Natural killer cell (primary cell): ENCODE measurements at regions not wholly inside any gene's neighbourhood (a gene's known extent, or its start where the extent isn't known, plus 50 kb on each side); places are given as distances from the start of the nearest gene placed in this dataset.

Experiments
- ATAC-seq, 3 donors: fragments of 150-1000 bp in 2 of 3; fragments of 200-7000 bp in 1 of 3; cut with Tn5 transposase; 1 replicate in 1 of 3; 2 replicates in 2 of 3; pipeline ENCODE4 v1.10.0; 2021; ENCODE audit warnings: mild to moderate bottlenecking in 2 of 3, moderate library complexity in 2 of 3
- DNase-seq, 2 donors: peaks; one replicate each; pipeline versions ENCODE4 v3.0.0 to v3.0.0-alpha.2; 2013 to 2021; ENCODE audit warnings: mixed read lengths in 1 of 2
- H3K27ac ChIP-seq: one replicate; pipeline ENCODE4 v1.5.1; 2013; ENCODE audit warnings: mild to moderate bottlenecking, low read length
- H3K27me3 ChIP-seq: one replicate; pipeline ENCODE4 v1.6.1; 2013; ENCODE audit warnings: low read length; ENCODE audit not compliant: control insufficient read depth, insufficient read depth
- H3K36me3 ChIP-seq: one replicate; pipeline ENCODE4 v1.6.1; 2013; ENCODE audit warnings: low read length; ENCODE audit not compliant: control insufficient read depth, insufficient read depth
- H3K4me1 ChIP-seq: one replicate; pipeline ENCODE4 v1.6.1; 2013; ENCODE audit warnings: low read length; ENCODE audit not compliant: control insufficient read depth, insufficient read depth
- H3K4me3 ChIP-seq: one replicate; pipeline ENCODE4 v1.5.1; 2013; ENCODE audit warnings: low read length
- H3K9me3 ChIP-seq: one replicate; pipeline ENCODE4 v1.6.1; 2013; ENCODE audit warnings: low read length; ENCODE audit not compliant: control insufficient read depth, insufficient read depth
- H3K27ac Mint-ChIP-seq, 2 donors: one replicate each; pipeline ENCODE4 v1.8.0; 2022; ENCODE audit warnings: mild to moderate bottlenecking in 2 of 2, mixed read lengths in 2 of 2, moderate library complexity in 1 of 2
- H3K27me3 Mint-ChIP-seq, 2 donors: one replicate each; pipeline ENCODE4 v1.8.0; 2022; ENCODE audit warnings: low read depth in 2 of 2, mixed read lengths in 2 of 2
- H3K36me3 Mint-ChIP-seq: one replicate; pipeline ENCODE4 v1.8.0; 2022; ENCODE audit warnings: mixed read lengths
- H3K4me1 Mint-ChIP-seq, 2 donors: one replicate each; pipeline ENCODE4 v1.8.0; 2022; ENCODE audit warnings: mixed read lengths in 2 of 2
- H3K4me3 Mint-ChIP-seq: one replicate; pipeline ENCODE4 v1.8.0; 2022; ENCODE audit warnings: mild to moderate bottlenecking, moderate library complexity, mixed read lengths
- H3K9me3 Mint-ChIP-seq, 2 donors: one replicate each; pipeline ENCODE4 v1.8.0; 2022; ENCODE audit warnings: mixed read lengths in 2 of 2
- WGBS: methylation state at CpG from one replicate; pipeline ENCODE4 v1.1.7; 2013; ENCODE audit warnings: missing lambda C conversion rate; ENCODE audit not compliant: insufficient coverage; 5-methylcytosine and 5-hydroxymethylcytosine counted together
- intact Hi-C: fragments of 100-400 bp; cut with micrococcal nuclease; formaldehyde crosslinking; loops from one replicate; pipeline ENCODE4 v1.14.2; 2022
- TF ChIP-seq, protein P1 (sequence below): fragments of 200-600 bp; IDR thresholded peaks from one replicate; pipeline ENCODE4 v1.8.0; 2022; ENCODE audit warnings: antibody characterized with exemption

DNA sequence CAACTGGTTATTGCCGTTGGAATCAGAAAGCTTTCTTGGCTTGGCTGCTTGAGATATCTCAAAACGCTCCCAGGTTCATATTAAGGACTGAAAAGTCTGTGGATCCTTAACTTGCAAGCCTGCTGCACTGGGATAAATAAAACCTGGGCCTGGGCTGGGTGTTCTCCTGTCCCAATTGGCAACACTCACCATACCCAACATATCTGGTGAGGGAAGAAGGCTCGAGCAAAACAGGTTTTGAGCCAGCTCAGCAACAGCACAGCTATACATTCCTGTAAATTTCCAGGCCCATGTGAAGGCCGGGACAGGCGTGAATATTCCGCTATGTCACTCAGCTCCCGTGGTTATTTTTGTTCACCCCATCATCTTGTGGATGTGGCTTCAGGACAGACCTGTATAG lies 169.0 kb upstream of the BCL6 start:
- H3K27ac ChIP-seq: no peak overlapping the region
- ATAC-seq: no peak

DNA sequence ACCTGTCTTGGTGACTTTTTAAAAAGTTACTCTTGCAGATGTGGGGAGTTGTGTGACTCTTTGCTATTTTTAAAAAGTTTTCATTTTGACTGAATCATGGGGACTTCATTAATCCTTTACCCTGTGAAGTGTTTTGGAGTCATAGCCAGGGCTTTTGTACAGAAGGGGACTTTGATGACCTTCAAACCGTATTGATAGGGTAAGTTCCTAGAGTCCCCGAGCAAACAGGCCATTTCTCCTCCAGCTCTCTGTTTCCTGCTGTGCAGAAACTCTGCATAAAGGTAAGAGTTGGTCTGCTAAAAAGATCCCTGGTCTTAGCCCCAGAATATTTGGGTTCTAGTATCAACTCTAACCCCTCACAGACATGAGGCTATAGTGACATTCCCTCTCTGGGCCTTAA lies 170.8 kb upstream of the BCL6 start:
- Mint-ChIP-seq H3K4me3 (no peak overlapping the region), H3K36me3 (no peaks in the 10 kb centered on the region), H3K9me3 (no peaks in the 10 kb centered on the region), H3K27me3 (no peaks in the 10 kb centered on the region), H3K27ac (no peak overlapping the region), H3K4me1 (peaks cover 22 to 31% of the 10 kb centered on the region in 2 donors)
- Histone ChIP-seq H3K36me3 (no peaks in the 10 kb centered on the region), H3K27me3 (no peaks in the 10 kb centered on the region), H3K4me3 (no peak overlapping the region), H3K9me3 (no peaks in the 10 kb centered on the region), H3K4me1 (peaks cover 18% of the 10 kb centered on the region), H3K27ac (no peak overlapping the region)
- TF ChIP-seq, protein P1, sequence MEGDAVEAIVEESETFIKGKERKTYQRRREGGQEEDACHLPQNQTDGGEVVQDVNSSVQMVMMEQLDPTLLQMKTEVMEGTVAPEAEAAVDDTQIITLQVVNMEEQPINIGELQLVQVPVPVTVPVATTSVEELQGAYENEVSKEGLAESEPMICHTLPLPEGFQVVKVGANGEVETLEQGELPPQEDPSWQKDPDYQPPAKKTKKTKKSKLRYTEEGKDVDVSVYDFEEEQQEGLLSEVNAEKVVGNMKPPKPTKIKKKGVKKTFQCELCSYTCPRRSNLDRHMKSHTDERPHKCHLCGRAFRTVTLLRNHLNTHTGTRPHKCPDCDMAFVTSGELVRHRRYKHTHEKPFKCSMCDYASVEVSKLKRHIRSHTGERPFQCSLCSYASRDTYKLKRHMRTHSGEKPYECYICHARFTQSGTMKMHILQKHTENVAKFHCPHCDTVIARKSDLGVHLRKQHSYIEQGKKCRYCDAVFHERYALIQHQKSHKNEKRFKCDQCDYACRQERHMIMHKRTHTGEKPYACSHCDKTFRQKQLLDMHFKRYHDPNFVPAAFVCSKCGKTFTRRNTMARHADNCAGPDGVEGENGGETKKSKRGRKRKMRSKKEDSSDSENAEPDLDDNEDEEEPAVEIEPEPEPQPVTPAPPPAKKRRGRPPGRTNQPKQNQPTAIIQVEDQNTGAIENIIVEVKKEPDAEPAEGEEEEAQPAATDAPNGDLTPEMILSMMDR: no peak
- DNase-seq: no peak
- no peak for ATAC-seq
- intact Hi-C loops: loop anchor here (5.0 kb wide), 2 partner anchors 76 to 636 kb away; no protein-coding TSS in a partner anchor
- 80% methylated on average over 2 of the region's 2 CpGs for WGBS

More for the DNA sequence above, 169.0 kb upstream of the BCL6 start:
- DNase-seq: no peak
- no peaks in the 10 kb centered on the region for H3K9me3 ChIP-seq
- no peaks in the 10 kb centered on the region for H3K36me3 ChIP-seq
- TF ChIP-seq, protein P1: no peak
- H3K27me3 ChIP-seq: no peaks in the 10 kb centered on the region
- WGBS: 89% methylated on average over 7 of the region's 7 CpGs
- no peaks in the 10 kb centered on the region for H3K36me3 Mint-ChIP-seq
- no peaks in the 10 kb centered on the region for H3K9me3 Mint-ChIP-seq
- no peak overlapping the region for H3K27ac Mint-ChIP-seq
- no peaks in the 10 kb centered on the region for H3K27me3 Mint-ChIP-seq
- peaks cover 15% of the 10 kb centered on the region for H3K4me1 ChIP-seq
- H3K4me3 ChIP-seq: no peak overlapping the region
- H3K4me3 Mint-ChIP-seq: no peak overlapping the region
- H3K4me1 Mint-ChIP-seq: peaks cover 23 to 26% of the 10 kb centered on the region in 2 donors
- intact Hi-C loops: no loop called here

DNA sequence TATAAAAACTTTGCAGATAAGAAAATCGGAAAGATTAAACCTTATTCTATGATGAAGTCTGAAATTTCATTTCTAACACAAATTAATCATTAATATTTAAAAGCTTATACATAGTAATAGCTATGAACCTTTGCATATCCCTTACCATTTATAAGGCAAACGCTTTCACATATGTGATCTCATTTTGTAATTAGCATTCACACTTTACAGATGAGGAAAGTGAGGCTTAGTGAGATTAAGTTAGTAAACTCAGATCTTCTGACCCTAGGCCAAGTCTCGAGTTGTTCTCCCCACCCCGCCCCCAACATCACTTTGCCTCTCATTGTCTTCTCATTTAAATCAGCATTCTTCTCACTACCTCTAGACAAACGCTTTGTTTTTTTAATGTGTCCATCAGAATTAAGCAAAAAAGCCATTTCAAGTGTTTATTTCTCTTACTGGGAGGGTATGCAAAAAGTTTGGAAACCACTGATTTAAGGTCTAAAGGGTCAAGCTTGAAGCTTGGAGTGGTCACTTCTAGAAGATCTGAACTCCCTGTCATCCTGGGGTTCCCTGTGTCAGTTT lies 172.9 kb upstream of the BCL6 start:
- H3K4me3 Mint-ChIP-seq: peak overlapping the region; percentile 80
- H3K4me1 ChIP-seq: peaks cover 18% of the 10 kb centered on the region
- H3K9me3 Mint-ChIP-seq: no peaks in the 10 kb centered on the region
- no peak overlapping the region for H3K4me3 ChIP-seq
- peak overlapping the region; percentile 86 to 88 for H3K27ac Mint-ChIP-seq
- no peaks in the 10 kb centered on the region for H3K36me3 Mint-ChIP-seq
- H3K27me3 Mint-ChIP-seq: no peaks in the 10 kb centered on the region
- H3K27ac ChIP-seq: peak overlapping the region; percentile 85
- TF ChIP-seq, protein P1: no peak
- no peaks in the 10 kb centered on the region for H3K27me3 ChIP-seq
- intact Hi-C loops: loop anchor here (2.0 to 5.0 kb wide), 3 partner anchors 74 to 634 kb away; no protein-coding TSS in a partner anchor
- H3K36me3 ChIP-seq: no peaks in the 10 kb centered on the region
- peaks cover 34 to 45% of the 10 kb centered on the region in 2 donors for H3K4me1 Mint-ChIP-seq
- 45% methylated on average over 2 of the region's 5 CpGs for WGBS
- DNase-seq (no peak), ATAC-seq (no peak)
- no peaks in the 10 kb centered on the region for H3K9me3 ChIP-seq

DNA sequence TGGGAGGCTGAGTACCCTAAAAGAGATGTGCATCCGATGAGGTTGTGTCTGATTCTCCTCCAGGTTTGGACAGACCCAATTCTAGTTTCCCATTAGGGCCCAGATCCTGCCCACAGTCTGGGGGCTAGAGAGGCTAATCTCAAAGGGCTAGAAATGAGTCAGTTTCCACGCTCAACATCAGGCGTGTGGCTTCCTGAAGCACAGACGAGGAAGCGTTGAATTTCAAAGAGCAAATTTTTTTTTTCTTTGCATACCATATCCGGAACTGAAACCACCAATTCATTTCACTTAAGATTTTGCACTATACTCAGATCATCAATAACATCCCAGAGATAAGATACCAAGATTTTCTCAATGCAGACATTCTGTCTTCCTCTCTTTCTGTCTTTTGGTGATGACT lies 173.8 kb upstream of the BCL6 start:
- TF ChIP-seq, protein P1: no peak
- H3K4me3 ChIP-seq: peak overlapping the region; percentile 5

More for the DNA sequence above, 173.8 kb upstream of the BCL6 start:
- H3K9me3 ChIP-seq: no peaks in the 10 kb centered on the region
- Mint-ChIP-seq H3K36me3 (peaks cover 5% of the 10 kb centered on the region), H3K4me1 (peaks cover 39 to 46% of the 10 kb centered on the region in 2 donors), H3K27me3 (no peaks in the 10 kb centered on the region), H3K27ac (peak overlapping the region; percentile 86 to 88), H3K9me3 (peaks cover 0 to 3% of the 10 kb centered on the region in 2 donors), H3K4me3 (peak overlapping the region; percentile 80)
- peak overlapping the region; percentile 85 for H3K27ac ChIP-seq
- intact Hi-C loops: loop anchor here (2.0 to 5.0 kb wide), 3 partner anchors 73 to 633 kb away; no protein-coding TSS in a partner anchor
- WGBS: under 1% methylated on average over 6 of the region's 6 CpGs
- H3K36me3 ChIP-seq: no peaks in the 10 kb centered on the region
- DNase-seq (peak; percentile 38 to 80), ATAC-seq (peak; percentile 87 to 88 (median 87))
- H3K27me3 ChIP-seq: no peaks in the 10 kb centered on the region
- H3K4me1 ChIP-seq: peaks cover 18% of the 10 kb centered on the region
